Activated T-cell treated with anti-CD3 and anti-CD28 coated beads, Interleukin-2, amount 50 U/mL, for 24 hours (primary cell): ENCODE measurements at regions not wholly inside any gene's neighbourhood (a gene's known extent, or its start where the extent isn't known, plus 50 kb on each side); places are given as distances from the start of the nearest gene placed in this dataset.

ENCODE experiments used
- DNase-seq: peaks from one replicate; pipeline ENCODE4 v3.0.0-alpha.2; 2020
- H3K27ac Mint-ChIP-seq: 2 replicates; pipeline ENCODE4 v1.8.0; 2020; ENCODE audit warnings: mild to moderate bottlenecking, mixed read lengths
- H3K27me3 Mint-ChIP-seq: 2 replicates; pipeline ENCODE4 v1.8.0; 2020; ENCODE audit warnings: mixed read lengths
- H3K36me3 Mint-ChIP-seq: 2 replicates; pipeline ENCODE4 v1.8.0; 2020; ENCODE audit warnings: low read depth, mixed read lengths
- H3K4me1 Mint-ChIP-seq: 2 replicates; pipeline ENCODE4 v1.8.0; 2020; ENCODE audit warnings: low read depth, mixed read lengths
- H3K4me3 Mint-ChIP-seq: 2 replicates; pipeline ENCODE4 v1.8.0; 2020; ENCODE audit warnings: mild to moderate bottlenecking, moderate library complexity, mixed read lengths
- H3K9me3 Mint-ChIP-seq: 2 replicates; pipeline ENCODE4 v1.8.0; 2020; ENCODE audit warnings: mixed read lengths

DNA sequence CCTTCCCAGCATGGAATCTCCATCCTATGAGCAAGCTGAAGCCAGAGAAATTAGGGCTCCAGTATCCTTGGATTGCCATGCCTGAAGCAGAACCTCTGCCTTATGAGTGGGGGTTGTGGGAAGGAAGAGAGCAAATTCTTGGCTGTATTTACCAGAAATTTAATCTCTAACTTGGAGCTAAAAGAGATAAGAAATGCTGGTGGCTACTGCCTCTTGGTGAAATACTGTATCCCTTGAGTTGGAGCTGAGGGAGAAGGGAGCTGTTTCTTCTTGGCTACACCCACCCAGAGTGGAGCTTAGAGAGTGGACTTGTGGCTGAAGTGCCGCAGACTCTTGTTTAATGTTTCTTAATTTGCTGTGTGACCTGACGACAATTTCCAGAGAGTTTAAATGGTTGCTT lies 447.3 kb downstream of the ARHGEF28 start:
- Mint-ChIP-seq H3K36me3 (no peaks in the 10 kb centered on the region), H3K4me1 (no peaks in the 10 kb centered on the region), H3K27ac (no peak overlapping the region), H3K4me3 (no peak overlapping the region), H3K9me3 (no peaks in the 10 kb centered on the region), H3K27me3 (peaks cover 20% of the 10 kb centered on the region)
- DNase-seq = no peak

DNA sequence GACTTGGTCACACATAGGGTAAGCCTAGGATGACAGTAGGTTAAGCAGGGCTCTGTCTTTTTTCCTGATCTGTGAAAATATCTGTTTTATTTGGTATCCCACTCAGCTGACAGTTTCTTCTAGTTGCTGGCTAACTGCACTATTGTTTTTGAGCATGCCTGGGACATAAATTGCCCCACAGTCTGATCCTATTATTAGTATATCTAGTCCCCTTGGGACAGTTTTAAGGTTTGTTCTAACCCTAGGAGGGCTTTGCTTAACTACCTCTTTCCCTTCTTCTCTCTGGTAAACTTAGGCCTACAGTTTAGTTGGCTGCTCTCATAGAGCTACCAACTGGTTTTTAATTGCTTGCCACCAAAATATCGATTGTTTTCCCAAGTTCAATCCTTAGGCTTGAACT lies 446.6 kb downstream of the ARHGEF28 start:
- peaks cover 18% of the 10 kb centered on the region for H3K27me3 Mint-ChIP-seq

DNA sequence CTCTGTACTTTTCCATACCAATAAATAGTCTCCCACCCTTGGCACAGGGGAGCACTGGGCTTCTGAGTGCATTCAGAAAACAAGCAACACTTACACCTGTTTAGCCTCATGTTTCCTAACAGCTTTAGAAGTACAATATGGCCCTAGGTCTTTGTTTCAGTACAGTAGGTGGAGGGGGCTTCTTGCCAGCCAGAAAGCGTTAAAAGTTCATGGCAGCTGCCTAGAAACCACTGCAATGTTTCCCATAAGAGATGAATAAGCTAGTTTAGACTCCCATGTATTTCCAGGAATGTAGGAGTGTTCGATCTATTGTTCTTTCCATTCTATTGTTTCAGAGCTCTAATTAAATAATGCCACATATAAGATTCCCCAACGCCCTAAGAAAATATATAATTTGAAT lies 444.8 kb downstream of the ARHGEF28 start:
- H3K27me3 Mint-ChIP-seq = peaks cover 7% of the 10 kb centered on the region
- H3K36me3 Mint-ChIP-seq = no peaks in the 10 kb centered on the region
- H3K9me3 Mint-ChIP-seq = no peaks in the 10 kb centered on the region
- H3K4me3 Mint-ChIP-seq = no peak overlapping the region
- no peaks in the 10 kb centered on the region for H3K4me1 Mint-ChIP-seq
- DNase-seq = no peak
- no peak overlapping the region for H3K27ac Mint-ChIP-seq

More for the DNA sequence above, 446.6 kb downstream of the ARHGEF28 start:
- DNase-seq = no peak
- H3K4me3 Mint-ChIP-seq = no peak overlapping the region
- H3K4me1 Mint-ChIP-seq = no peaks in the 10 kb centered on the region
- no peak overlapping the region for H3K27ac Mint-ChIP-seq
- no peaks in the 10 kb centered on the region for H3K36me3 Mint-ChIP-seq
- H3K9me3 Mint-ChIP-seq = no peaks in the 10 kb centered on the region

DNA sequence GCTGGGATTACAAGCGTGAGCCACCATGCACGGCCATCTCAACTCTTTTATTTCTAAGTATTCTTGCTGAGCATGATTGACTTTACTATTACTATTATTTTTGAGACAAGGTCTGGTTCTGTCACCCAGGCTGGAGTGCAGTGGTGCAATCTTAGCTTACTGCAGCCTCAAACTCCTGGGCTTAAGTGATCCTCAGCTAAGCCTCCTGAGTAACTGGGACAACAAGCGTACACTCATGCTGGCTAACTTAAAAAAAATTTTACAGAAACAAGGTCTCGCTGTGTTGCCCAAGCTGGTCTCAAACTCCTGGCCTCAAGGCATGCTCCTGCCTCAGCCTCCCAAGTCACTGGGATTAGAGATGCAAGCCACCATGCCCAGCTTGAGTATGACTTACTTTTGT lies 443.7 kb downstream of the ARHGEF28 start:
- Mint-ChIP-seq H3K27ac (no peak overlapping the region), H3K4me3 (no peak overlapping the region), H3K36me3 (no peaks in the 10 kb centered on the region), H3K27me3 (peaks cover 3% of the 10 kb centered on the region), H3K4me1 (no peaks in the 10 kb centered on the region), H3K9me3 (no peaks in the 10 kb centered on the region)
- DNase-seq = no peak

DNA sequence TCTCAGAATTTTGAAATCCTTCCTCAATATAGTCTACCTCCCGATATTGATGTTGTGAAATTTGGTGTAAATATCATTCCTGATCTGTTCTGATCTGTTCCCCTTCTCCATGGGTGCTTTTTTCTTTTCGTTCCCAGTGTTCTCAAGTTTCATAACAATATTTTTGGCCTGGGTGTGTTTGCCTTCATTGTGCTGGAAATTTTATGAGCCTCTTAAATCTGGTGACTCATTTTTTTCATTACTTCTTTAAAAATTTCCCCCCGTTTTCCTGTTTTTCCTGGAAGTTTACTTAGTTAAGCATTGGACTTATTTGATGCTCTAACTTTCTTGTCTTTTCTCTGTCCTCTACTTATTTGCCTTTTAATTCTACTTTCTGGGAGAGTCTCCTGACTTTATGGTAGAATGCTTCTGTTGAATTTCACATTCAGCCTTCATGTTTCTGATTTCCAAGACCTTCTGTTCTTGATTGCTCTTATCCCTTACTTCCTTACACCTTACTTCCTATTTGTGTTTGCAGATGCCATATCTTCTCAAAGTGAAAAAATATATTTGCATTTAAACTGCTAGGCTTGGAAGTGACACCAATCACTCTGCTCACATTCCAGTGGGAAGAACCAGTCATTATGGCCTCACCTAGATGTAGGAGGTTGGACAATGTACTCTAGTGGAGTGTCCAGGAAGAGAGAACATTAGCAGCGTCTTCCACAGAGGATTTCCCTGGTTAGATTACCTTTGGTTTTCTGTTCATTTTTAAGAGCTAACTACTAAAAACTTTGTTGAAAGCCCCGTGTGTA lies 441.9 kb downstream of the ARHGEF28 start:
- H3K4me1 Mint-ChIP-seq = no peaks in the 10 kb centered on the region
- H3K9me3 Mint-ChIP-seq = no peaks in the 10 kb centered on the region
- H3K27me3 Mint-ChIP-seq = peaks cover 6% of the 10 kb centered on the region
- no peak for DNase-seq
- no peak overlapping the region for H3K27ac Mint-ChIP-seq
- no peaks in the 10 kb centered on the region for H3K36me3 Mint-ChIP-seq
- H3K4me3 Mint-ChIP-seq = no peak overlapping the region

DNA sequence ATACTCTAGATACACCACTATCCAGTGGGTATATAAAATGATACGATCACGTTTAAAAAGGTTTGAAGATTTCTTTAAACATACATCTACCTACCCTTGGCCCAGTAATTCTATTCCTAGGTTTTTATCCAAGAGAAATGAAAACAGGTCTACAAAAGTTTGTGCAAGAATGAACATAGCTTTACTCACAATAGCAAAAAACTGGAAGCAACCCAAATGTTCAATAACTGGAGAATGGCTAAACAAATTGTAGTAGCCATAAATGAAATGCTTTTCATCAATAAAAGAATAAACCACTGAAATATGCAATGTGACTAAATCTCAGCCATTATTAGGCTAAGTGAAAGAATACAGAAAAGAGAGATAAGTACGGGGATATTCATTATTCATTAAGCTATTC lies 438.9 kb downstream of the ARHGEF28 start:
- Mint-ChIP-seq H3K9me3 (no peaks in the 10 kb centered on the region), H3K27me3 (peaks cover 6% of the 10 kb centered on the region), H3K27ac (no peak overlapping the region), H3K4me3 (no peak overlapping the region), H3K4me1 (no peaks in the 10 kb centered on the region), H3K36me3 (no peaks in the 10 kb centered on the region)
- no peak for DNase-seq

DNA sequence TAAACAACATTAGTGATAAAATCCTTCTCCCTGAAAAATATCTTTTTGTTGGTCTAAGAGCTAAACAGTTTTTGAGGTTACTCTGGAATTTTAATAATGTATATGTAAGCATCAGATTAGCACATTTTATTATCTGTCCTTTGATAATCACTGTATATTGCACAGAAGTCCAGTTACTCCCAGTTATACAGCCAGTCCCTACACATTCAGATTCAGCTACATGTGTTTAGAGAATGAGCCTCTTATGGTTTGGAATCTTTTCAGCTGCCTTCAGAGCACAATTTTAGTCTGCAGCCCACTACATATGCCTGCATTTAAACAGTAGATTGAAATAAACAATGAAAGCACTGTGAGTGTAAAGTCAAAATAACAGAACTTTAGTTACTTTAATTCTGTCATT lies 438.2 kb downstream of the ARHGEF28 start:
- Mint-ChIP-seq H3K27me3 (peaks cover 6% of the 10 kb centered on the region), H3K9me3 (no peaks in the 10 kb centered on the region), H3K4me1 (no peaks in the 10 kb centered on the region), H3K4me3 (no peak overlapping the region), H3K36me3 (no peaks in the 10 kb centered on the region), H3K27ac (no peak overlapping the region)
- DNase-seq = no peak

DNA sequence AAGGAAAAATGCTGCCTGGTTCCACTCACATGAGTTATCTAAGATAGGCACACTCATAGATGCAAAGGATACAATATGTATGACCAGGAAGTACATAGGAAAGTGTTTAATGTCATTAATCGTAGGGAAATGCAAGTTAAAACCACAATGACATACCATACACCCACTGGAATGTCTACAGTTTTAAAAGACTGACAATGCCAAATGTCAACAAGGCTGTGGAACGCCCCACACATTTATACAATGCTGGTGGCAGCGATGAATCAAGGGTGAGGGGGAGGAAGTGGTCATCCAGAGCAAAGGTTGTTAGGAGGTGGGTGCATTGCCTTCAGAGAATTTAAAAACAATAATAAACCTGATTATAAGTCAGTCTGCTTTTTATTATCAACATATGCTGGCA lies 437.8 kb downstream of the ARHGEF28 start:
- Mint-ChIP-seq H3K4me3 (no peak overlapping the region), H3K27ac (no peak overlapping the region), H3K36me3 (no peaks in the 10 kb centered on the region), H3K27me3 (peaks cover 6% of the 10 kb centered on the region), H3K4me1 (no peaks in the 10 kb centered on the region), H3K9me3 (no peaks in the 10 kb centered on the region)
- DNase-seq = no peak

DNA sequence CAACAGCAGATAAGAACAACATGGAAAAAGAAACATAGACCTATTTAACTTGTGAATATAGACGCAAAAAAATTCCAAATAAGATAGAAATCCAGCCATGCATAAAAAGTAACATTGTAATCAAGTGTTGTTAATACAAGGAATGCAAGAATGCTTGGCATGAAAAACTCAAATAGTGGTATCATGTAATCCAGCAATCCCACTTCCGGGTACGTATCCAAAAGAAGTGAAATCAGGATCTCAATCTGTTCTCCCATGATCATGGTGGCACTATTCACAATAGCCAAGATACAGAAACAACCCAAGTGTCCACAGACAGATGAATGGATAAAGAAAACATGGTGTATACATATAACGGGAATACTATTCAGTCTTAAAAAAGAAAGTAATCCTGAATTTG lies 437.4 kb downstream of the ARHGEF28 start:
- Mint-ChIP-seq H3K9me3 (no peaks in the 10 kb centered on the region), H3K4me1 (no peaks in the 10 kb centered on the region), H3K27me3 (peaks cover 6% of the 10 kb centered on the region), H3K4me3 (no peak overlapping the region), H3K27ac (no peak overlapping the region), H3K36me3 (no peaks in the 10 kb centered on the region)
- no peak for DNase-seq

DNA sequence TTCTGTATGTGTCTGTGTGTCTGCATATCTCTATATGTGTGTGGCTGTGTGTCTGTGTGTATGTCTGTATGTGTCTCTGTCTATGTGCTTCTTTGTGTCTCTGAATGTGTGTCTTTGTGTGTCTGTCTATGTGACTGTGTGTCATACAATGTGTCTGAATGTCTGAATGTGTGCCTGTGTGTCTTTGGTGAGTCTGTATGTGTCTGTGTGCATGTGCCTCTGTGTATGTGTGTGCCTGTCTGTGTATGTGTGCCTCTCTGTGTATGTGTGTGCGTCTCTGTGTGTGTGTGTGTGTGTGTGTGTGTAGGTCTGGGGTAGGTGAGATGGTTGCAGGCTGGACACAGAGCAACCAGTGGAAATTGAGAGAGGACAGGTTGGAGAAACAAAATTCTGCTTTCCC lies 435.3 kb downstream of the ARHGEF28 start:
- no peak for DNase-seq
- Mint-ChIP-seq H3K27me3 (peaks cover 6% of the 10 kb centered on the region), H3K36me3 (no peaks in the 10 kb centered on the region), H3K27ac (no peak overlapping the region), H3K4me1 (no peaks in the 10 kb centered on the region), H3K4me3 (no peak overlapping the region), H3K9me3 (no peaks in the 10 kb centered on the region)

DNA sequence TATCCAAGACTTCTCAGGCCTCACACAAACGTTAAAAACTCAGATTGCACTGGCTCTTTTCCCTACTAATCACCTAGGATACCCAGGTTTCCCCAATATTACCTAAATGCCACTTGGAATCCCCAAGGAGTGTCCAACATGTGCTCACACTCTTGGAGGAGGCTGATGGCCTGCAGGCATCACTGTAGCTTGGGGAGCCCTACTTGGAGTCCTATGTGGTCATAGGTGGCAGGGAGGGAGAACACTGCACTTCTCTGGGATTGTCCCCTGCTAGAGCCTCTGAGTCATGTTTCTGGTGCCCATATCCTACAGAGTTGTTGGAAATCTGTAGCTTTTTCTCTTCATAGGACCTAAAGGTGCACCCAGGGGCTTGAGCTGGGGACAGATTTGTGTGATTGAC lies 433.7 kb downstream of the ARHGEF28 start:
- Mint-ChIP-seq H3K36me3 (no peaks in the 10 kb centered on the region), H3K4me1 (no peaks in the 10 kb centered on the region), H3K4me3 (no peak overlapping the region), H3K9me3 (no peaks in the 10 kb centered on the region), H3K27me3 (peaks cover 17% of the 10 kb centered on the region), H3K27ac (no peak overlapping the region)
- DNase-seq = no peak

DNA sequence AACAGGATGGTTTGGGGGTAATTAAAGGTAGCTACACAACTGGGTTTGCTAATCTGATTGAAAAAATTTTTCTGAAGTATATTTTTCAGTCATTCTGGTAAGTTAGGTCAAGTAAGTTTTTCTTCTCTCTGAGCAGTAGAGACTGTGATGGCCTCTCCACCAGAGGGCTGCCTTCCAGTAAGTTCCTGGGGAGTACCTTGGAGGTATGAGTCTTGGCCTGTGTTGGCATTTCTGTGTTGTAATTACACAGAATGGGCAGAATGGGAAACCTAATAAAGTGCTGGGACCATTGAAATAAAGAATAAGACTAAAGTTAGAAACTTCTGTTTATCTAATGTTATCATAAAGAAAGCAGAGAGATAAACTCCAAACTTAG lies 430.8 kb downstream of the ARHGEF28 start:
- Mint-ChIP-seq H3K4me1 (no peaks in the 10 kb centered on the region), H3K27me3 (peaks cover 19% of the 10 kb centered on the region), H3K36me3 (no peaks in the 10 kb centered on the region), H3K4me3 (no peak overlapping the region), H3K27ac (no peak overlapping the region), H3K9me3 (no peaks in the 10 kb centered on the region)
- no peak for DNase-seq

DNA sequence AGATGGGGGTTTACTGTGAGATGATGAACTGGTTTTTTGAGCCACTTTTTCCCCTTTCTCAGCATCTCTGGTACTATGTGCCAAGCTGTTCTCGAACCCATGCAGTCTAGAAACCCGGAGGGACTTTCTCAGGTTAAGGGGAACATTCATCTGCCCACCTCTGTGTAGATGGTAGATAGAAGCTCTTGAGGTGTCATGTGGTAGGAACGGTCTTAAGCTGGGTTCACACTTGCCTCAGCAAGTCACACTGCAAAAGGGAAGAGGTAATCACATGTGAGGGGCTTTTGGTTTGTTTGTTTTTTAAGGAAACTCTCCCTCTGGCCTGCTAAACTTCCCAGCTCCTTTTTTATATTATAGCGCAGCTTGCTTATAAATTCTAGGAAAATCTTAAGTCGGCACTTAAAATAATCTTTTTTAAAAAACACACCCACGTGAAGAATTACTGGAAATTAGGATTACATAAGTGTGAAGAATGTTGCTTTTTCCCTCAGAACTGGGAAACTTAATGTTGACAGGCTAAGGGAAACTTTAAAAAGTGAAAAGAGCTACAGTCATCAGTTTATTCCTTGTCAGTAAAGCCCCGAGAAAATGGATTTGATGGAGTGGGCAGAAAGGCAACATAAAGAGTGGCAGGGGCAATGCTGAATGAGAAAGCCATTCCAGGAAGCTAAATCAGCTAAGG lies 430.3 kb downstream of the ARHGEF28 start:
- H3K4me1 Mint-ChIP-seq = no peaks in the 10 kb centered on the region
- no peaks in the 10 kb centered on the region for H3K9me3 Mint-ChIP-seq
- no peak for DNase-seq
- H3K27ac Mint-ChIP-seq = no peak overlapping the region
- H3K36me3 Mint-ChIP-seq = no peaks in the 10 kb centered on the region
- H3K4me3 Mint-ChIP-seq = no peak overlapping the region
- H3K27me3 Mint-ChIP-seq = peaks cover 19% of the 10 kb centered on the region

DNA sequence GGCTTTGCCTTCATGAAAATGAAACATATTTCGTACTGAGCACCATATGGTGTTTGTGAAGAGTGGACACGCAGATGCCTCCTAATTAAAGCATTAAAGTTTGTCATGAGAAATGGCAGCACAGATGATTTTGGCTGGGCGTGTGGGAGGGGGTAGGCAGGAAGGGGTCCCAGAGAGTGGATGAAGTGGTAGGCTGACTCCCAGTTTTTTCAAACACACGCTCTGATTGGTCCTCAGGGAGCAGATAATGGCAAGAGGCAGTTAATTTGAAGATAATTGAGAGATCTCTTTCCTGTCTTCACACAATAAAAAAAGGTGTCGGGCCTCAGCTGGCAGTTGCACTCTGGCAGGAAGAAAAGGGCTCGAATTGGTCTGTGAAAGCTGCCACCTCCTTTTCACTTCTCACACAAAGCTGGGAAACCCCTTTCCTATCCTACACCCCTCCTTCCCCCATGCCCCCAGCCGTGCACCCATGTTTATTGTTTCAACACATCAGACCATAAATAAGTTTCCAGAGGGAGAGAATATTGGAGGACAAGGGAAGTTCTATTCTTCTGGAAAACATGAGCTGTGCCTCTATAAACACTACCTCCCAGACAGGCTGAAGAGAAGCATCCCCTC lies 429.6 kb downstream of the ARHGEF28 start:
- no peak for DNase-seq
- Mint-ChIP-seq H3K27ac (no peak overlapping the region), H3K27me3 (peaks cover 19% of the 10 kb centered on the region), H3K4me1 (no peaks in the 10 kb centered on the region), H3K4me3 (no peak overlapping the region), H3K36me3 (no peaks in the 10 kb centered on the region), H3K9me3 (no peaks in the 10 kb centered on the region)
